IMR-90 (cell line): ENCODE measurements at regions not wholly inside any gene's neighbourhood (a gene's known extent, or its start where the extent isn't known, plus 50 kb on each side); places are given as distances from the start of the nearest gene placed in this dataset.

Experiments used
- ATAC-seq: fragments of 200-7000 bp; cut with Tn5 transposase; 2 replicates; pipeline ENCODE4 v1.9.1; 2020; ENCODE audit warnings: low read depth, mild to moderate bottlenecking, moderate library complexity
- BruUV-seq: library from RNA; stranded (reverse); fragments of 400-500 nt; replicated peaks from 2 replicates; lab custom pipeline; 2021; lab: Mats Ljungman, UMichigan
- CTCF ChIA-PET: fragments of 300-600 bp; formaldehyde crosslinking; extraction: SDS; loops from one replicate; lab custom pipeline; 2021; ENCODE audit warnings: antibody characterized with exemption; lab: Yijun Ruan, JAX
- POLR2A ChIA-PET: fragments of 300-600 bp; sonication (Branson Sonifier 250); formaldehyde crosslinking; loops from one replicate; lab custom pipeline; 2022; ENCODE audit warnings: antibody characterized with exemption; ENCODE audit not compliant: unreplicated experiment; lab: Charles Lee
- DNase-seq: peaks from one replicate; pipeline ENCODE4 v3.0.0; 2013
- H2AFZ ChIP-seq: replicated peaks from 2 replicates; pipeline ENCODE3; 2013; ENCODE audit warnings: low read length, mild to moderate bottlenecking; ENCODE audit not compliant: poor library complexity
- H2AK5ac ChIP-seq: 2 replicates; pipeline ENCODE4 v1.6.1; 2013; ENCODE audit warnings: low read depth, low read length, inconsistent platforms
- H2AK9ac ChIP-seq: replicated peaks from 2 replicates; pipeline ENCODE3; 2013; ENCODE audit warnings: mild to moderate bottlenecking, low read depth, low read length, moderate library complexity; ENCODE audit not compliant: poor library complexity
- H2BK120ac ChIP-seq: 2 replicates; pipeline ENCODE4 v1.6.1; 2013; ENCODE audit warnings: low read depth, low read length, inconsistent platforms
- H2BK15ac ChIP-seq: 3 replicates; pipeline ENCODE4 v1.6.1; 2013; ENCODE audit warnings: low read depth, low read length, inconsistent platforms
- H2BK20ac ChIP-seq: 2 replicates; pipeline ENCODE4 v1.6.1; 2013; ENCODE audit warnings: low read depth, mild to moderate bottlenecking, inconsistent platforms, low read length, moderate library complexity
- H2BK5ac ChIP-seq: 2 replicates; pipeline ENCODE4 v1.6.1; 2013; ENCODE audit warnings: mild to moderate bottlenecking, low read depth, low read length, inconsistent platforms; ENCODE audit not compliant: poor library complexity, severe bottlenecking
- H3K14ac ChIP-seq: replicated peaks from 2 replicates; pipeline ENCODE4 v1.6.1; 2013; ENCODE audit warnings: low read depth, low read length, inconsistent platforms
- H3K18ac ChIP-seq: 2 replicates; pipeline ENCODE4 v1.6.1; 2013; ENCODE audit warnings: low read depth, low read length, control low read depth
- H3K23ac ChIP-seq: 2 replicates; pipeline ENCODE4 v1.6.1; 2013; ENCODE audit warnings: low read depth, low read length, inconsistent platforms
- H3K27ac ChIP-seq: 2 replicates; pipeline ENCODE4 v1.5.1; 2013; ENCODE audit warnings: mild to moderate bottlenecking, control low read depth, low read length; ENCODE audit not compliant: insufficient read depth
- H3K27me3 ChIP-seq: 2 replicates; pipeline ENCODE4 v1.6.1; 2013; ENCODE audit warnings: low read length; ENCODE audit not compliant: control insufficient read depth, insufficient read depth
- H3K36me3 ChIP-seq: 2 replicates; pipeline ENCODE4 v1.6.1; 2013; ENCODE audit warnings: low read length, mixed read lengths; ENCODE audit not compliant: control insufficient read depth, insufficient read depth
- H3K4ac ChIP-seq: 2 replicates; pipeline ENCODE4 v1.6.1; 2013; ENCODE audit warnings: low read depth, low read length, inconsistent platforms
- H3K4me1 ChIP-seq: 2 replicates; pipeline ENCODE4 v1.6.1; 2013; ENCODE audit warnings: low read length, mixed read lengths; ENCODE audit not compliant: control insufficient read depth, insufficient read depth
- H3K4me2 ChIP-seq: 2 replicates; pipeline ENCODE4 v1.6.1; 2013; ENCODE audit warnings: low read depth, mild to moderate bottlenecking, control low read depth, low read length, moderate library complexity
- H3K4me3 ChIP-seq: 2 replicates; pipeline ENCODE4 v1.5.1; 2013; ENCODE audit warnings: low read depth, mild to moderate bottlenecking, control low read depth, low read length, moderate library complexity; ENCODE audit not compliant: insufficient read depth
- H3K56ac ChIP-seq: 2 replicates; pipeline ENCODE4 v1.6.1; 2013; ENCODE audit warnings: low read length, inconsistent platforms; ENCODE audit not compliant: insufficient read depth; ENCODE audit errors: extremely low read depth
- H3K79me1 ChIP-seq, 2 experiments: 2 replicates each; pipeline ENCODE4 v1.6.1; 2013; ENCODE audit warnings: low read length in 2 of 2, inconsistent platforms in 1 of 2, low read depth in 1 of 2
- H3K9ac ChIP-seq: 2 replicates; pipeline ENCODE4 v1.6.1; 2013; ENCODE audit warnings: low read depth, low read length, control low read depth
- H3K9me1 ChIP-seq: 2 replicates; pipeline ENCODE4 v1.6.1; 2013; ENCODE audit warnings: low read length, inconsistent platforms; ENCODE audit not compliant: insufficient read depth
- H3K9me3 ChIP-seq: 2 replicates; pipeline ENCODE4 v1.6.1; 2013; ENCODE audit warnings: low read length; ENCODE audit not compliant: control insufficient read depth, insufficient read depth
- H4K20me1 ChIP-seq: 2 replicates; pipeline ENCODE4 v1.6.1; 2013; ENCODE audit warnings: low read length, inconsistent platforms; ENCODE audit not compliant: insufficient read depth
- H4K5ac ChIP-seq: 2 replicates; pipeline ENCODE4 v1.6.1; 2013; ENCODE audit warnings: mild to moderate bottlenecking, low read depth, low read length, control low read depth
- H4K8ac ChIP-seq, 2 experiments: 2 replicates each; pipeline ENCODE4 v1.6.1; 2013; ENCODE audit warnings: low read depth in 2 of 2, low read length in 2 of 2, control low read depth in 1 of 2, inconsistent platforms in 1 of 2
- H4K91ac ChIP-seq: 2 replicates; pipeline ENCODE4 v1.6.1; 2013; ENCODE audit warnings: low read depth, low read length, inconsistent platforms; ENCODE audit not compliant: insufficient read depth
- BHLHE40 ChIP-seq: fragments of 150-350 bp; IDR thresholded peaks from 2 replicates; pipeline ENCODE4 v1.6.1; 2016; ENCODE audit warnings: mild to moderate bottlenecking, low read depth, low read length
- CEBPB ChIP-seq: IDR thresholded peaks from 2 replicates; pipeline ENCODE4 v1.6.1; 2012; ENCODE audit warnings: low read depth, low read length, improper control_type of control experiment
- CHD1 ChIP-seq: IDR thresholded peaks from 2 replicates; pipeline ENCODE4 v1.6.1; 2012; ENCODE audit warnings: low read depth, low read length, improper control_type of control experiment
- ELK1 ChIP-seq: fragments of 150-350 bp; IDR thresholded peaks from 2 replicates; pipeline ENCODE4 v1.6.1; 2016; ENCODE audit warnings: low read depth, mild to moderate bottlenecking, low read length, moderate library complexity, borderline replicate concordance
- FOS ChIP-seq: fragments of 150-350 bp; IDR thresholded peaks from 2 replicates; pipeline ENCODE4 v1.6.1; 2016; ENCODE audit warnings: low read depth, low read length
- MAFK ChIP-seq: IDR thresholded peaks from 2 replicates; pipeline ENCODE4 v1.6.1; 2012; ENCODE audit warnings: low read depth, low read length, improper control_type of control experiment
- MAZ ChIP-seq: IDR thresholded peaks from 2 replicates; pipeline ENCODE4 v1.6.1; 2012; ENCODE audit warnings: low read depth, mild to moderate bottlenecking, low read length, improper control_type of control experiment, moderate library complexity, borderline replicate concordance
- MXI1 ChIP-seq: IDR thresholded peaks from 2 replicates; pipeline ENCODE4 v1.6.1; 2012; ENCODE audit warnings: low read depth, mild to moderate bottlenecking, low read length, moderate library complexity, borderline replicate concordance
- NFE2L2 ChIP-seq: fragments of 150-350 bp; IDR thresholded peaks from 2 replicates; pipeline ENCODE4 v1.6.1; 2016; ENCODE audit warnings: low read depth, mild to moderate bottlenecking, low read length
- POLR2A ChIP-seq: IDR thresholded peaks from 2 replicates; pipeline ENCODE4 v1.6.1; 2012; ENCODE audit warnings: mild to moderate bottlenecking, low read depth, low read length
- RAD21 ChIP-seq: IDR thresholded peaks from 2 replicates; pipeline ENCODE4 v1.6.1; 2012; ENCODE audit warnings: low read length, improper control_type of control experiment
- RCOR1 ChIP-seq: IDR thresholded peaks from 2 replicates; pipeline ENCODE4 v1.6.1; 2012; ENCODE audit warnings: mild to moderate bottlenecking, low read length, improper control_type of control experiment; ENCODE audit not compliant: insufficient replicate concordance
- RFX5 ChIP-seq: IDR thresholded peaks from 2 replicates; pipeline ENCODE4 v1.8.0; 2012; ENCODE audit warnings: low read depth, mild to moderate bottlenecking, low read length, moderate library complexity
- SMC3 ChIP-seq: fragments of 150-350 bp; IDR thresholded peaks from 2 replicates; pipeline ENCODE4 v1.6.1; 2016; ENCODE audit warnings: low read depth, mild to moderate bottlenecking, antibody characterized with exemption, low read length, moderate library complexity
- USF2 ChIP-seq: fragments of 150-350 bp; IDR thresholded peaks from 2 replicates; pipeline ENCODE4 v1.6.1; 2017; ENCODE audit warnings: mild to moderate bottlenecking, antibody characterized with exemption, low read length, low read depth
- WGBS, 2 experiments: methylation state at CpG; one replicate each; pipeline versions ENCODE4 v1.1.5 to v1.1.7; 2013; ENCODE audit warnings: missing lambda C conversion rate in 2 of 2; ENCODE audit not compliant: insufficient read length in 1 of 2; ENCODE audit errors: extremely low coverage in 2 of 2; 5-methylcytosine and 5-hydroxymethylcytosine counted together
- dilution Hi-C: fragments of 300-500 bp; cut with HindIII; formaldehyde crosslinking; loops from one replicate; pipeline ENCODE4 v1.14.3; 2018; ENCODE audit warnings: low sequenced_read_pairs; ENCODE audit not compliant: unreplicated experiment
- in situ Hi-C: fragments of 300-500 bp; cut with MboI; formaldehyde crosslinking; loops from 3 replicates; pipeline ENCODE4 v1.14.3; 2019; ENCODE audit warnings: low sequenced_read_pairs, inconsistent platforms, mixed read lengths
- intact Hi-C: fragments of 100-400 bp; cut with micrococcal nuclease; formaldehyde crosslinking; loops from 2 replicates; pipeline ENCODE4 v1.10.0; 2022
- TF ChIP-seq, protein P1 (sequence below): conservative IDR thresholded peaks from 2 replicates; pipeline ENCODE4 v1.5.1; 2012; ENCODE audit warnings: mild to moderate bottlenecking, low read depth, low read length, improper control_type of control experiment

- Histone ChIP-seq H3K4ac (no peak overlapping the region), H2BK120ac (no peak overlapping the region), H3K36me3 (no peaks in the 10 kb centered on the region), H3K56ac (no peak overlapping the region), H3K23ac (no peak overlapping the region), H3K9me1 (no peaks in the 10 kb centered on the region), H3K4me1 (peaks cover 3% of the 10 kb centered on the region; the same call in 1 of the 2 replicates), H4K20me1 (no peaks in the 10 kb centered on the region), H3K9me3 (no peaks in the 10 kb centered on the region), H2AFZ (no peak overlapping the region), H4K91ac (no peak overlapping the region), H3K27me3 (no peaks in the 10 kb centered on the region), H3K14ac (no peak overlapping the region), H3K79me1 (no peaks in the 10 kb centered on the region), H2AK5ac (no peak overlapping the region), H3K4me2 (no peak overlapping the region), H2BK20ac (no peak overlapping the region), H4K5ac (no peak overlapping the region), H2BK15ac (no peak overlapping the region), H3K9ac (no peak overlapping the region), H4K8ac (no peak overlapping the region), H3K18ac (no peak overlapping the region), H3K27ac (no peak overlapping the region), H2BK5ac (no peak overlapping the region), H3K4me3 (no peak overlapping the region), H2AK9ac (no peak overlapping the region)
- DNase-seq (peak; percentile 9), ATAC-seq (peak; percentile 59)
- intact Hi-C loops = no loop called here
- dilution Hi-C loops = no loop called here
- in situ Hi-C loops = no loop called here
- ChIA-PET CTCF (no interaction called here), POLR2A (interaction anchor here (0.6 kb wide), 1 partner anchor 57 kb away, joined by 3 read pairs; no protein-coding TSS in a partner anchor)
- no CpG with 5 or more reads among the region's 2 CpGs for WGBS, 2 experiments
- TF ChIP-seq FOS (no peak), RAD21 (no peak), USF2 (no peak), MAFK (no peak), RCOR1 (no peak), NFE2L2 (no peak), CHD1 (no peak), ELK1 (no peak), MAZ (no peak), CEBPB (no peak), POLR2A (no peak), RFX5 (no peak), BHLHE40 (no peak), MXI1 (no peak), SMC3 (no peak)
- TF ChIP-seq, protein P1, sequence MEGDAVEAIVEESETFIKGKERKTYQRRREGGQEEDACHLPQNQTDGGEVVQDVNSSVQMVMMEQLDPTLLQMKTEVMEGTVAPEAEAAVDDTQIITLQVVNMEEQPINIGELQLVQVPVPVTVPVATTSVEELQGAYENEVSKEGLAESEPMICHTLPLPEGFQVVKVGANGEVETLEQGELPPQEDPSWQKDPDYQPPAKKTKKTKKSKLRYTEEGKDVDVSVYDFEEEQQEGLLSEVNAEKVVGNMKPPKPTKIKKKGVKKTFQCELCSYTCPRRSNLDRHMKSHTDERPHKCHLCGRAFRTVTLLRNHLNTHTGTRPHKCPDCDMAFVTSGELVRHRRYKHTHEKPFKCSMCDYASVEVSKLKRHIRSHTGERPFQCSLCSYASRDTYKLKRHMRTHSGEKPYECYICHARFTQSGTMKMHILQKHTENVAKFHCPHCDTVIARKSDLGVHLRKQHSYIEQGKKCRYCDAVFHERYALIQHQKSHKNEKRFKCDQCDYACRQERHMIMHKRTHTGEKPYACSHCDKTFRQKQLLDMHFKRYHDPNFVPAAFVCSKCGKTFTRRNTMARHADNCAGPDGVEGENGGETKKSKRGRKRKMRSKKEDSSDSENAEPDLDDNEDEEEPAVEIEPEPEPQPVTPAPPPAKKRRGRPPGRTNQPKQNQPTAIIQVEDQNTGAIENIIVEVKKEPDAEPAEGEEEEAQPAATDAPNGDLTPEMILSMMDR = no peak
- no TSS peak for BruUV-seq
Measured at GRCh38 chr2:75317316-75317715, 118.0 kb upstream of the TACR1 start.
